ENCODE measurements at regions not wholly inside any gene's neighbourhood (a gene's known extent, or its start where the extent isn't known, plus 50 kb on each side); places are given as distances from the start of the nearest gene placed in this dataset.

DNA sequence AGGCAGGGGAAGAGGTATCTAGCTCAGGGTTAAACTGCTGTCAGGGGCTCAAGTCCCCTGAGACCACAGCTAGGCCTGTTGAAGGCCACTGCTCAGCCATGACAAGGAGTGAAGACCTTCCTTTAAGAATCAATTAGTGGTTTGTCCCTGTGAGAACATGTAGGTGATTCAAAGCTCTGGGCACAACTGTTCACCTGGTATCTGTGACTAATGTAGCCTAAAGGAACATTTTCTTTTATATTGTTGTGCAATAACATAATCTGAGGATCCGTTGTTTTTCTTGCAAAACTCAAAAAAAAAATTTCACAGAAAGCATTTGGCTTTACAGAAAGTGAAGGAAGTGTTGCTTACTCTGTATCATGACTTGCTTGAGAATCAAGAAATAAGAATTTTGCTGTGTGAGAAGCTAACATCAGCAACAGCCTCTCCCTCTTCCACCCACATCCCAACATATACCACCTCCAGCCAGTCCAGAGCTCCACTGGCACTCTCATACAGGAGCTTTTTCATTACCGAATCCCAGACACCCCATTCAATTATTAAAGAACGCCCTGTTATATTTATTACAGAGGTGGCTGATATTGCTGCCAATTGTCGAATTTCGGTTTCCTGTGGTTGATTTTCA is 807.0 kb downstream of the TLE4 start:
- no peaks in the 10 kb centered on the region for H3K27me3 Mint-ChIP-seq
- H3K9me3 Mint-ChIP-seq: no peaks in the 10 kb centered on the region
- H3K27ac Mint-ChIP-seq: no peak overlapping the region
- no peaks in the 10 kb centered on the region for H3K36me3 Mint-ChIP-seq
- CTCF ChIA-PET: no interaction called here
- H3K4me1 Mint-ChIP-seq: no peaks in the 10 kb centered on the region
- no peak for DNase-seq
- no peak overlapping the region for H3K4me3 Mint-ChIP-seq

DNA sequence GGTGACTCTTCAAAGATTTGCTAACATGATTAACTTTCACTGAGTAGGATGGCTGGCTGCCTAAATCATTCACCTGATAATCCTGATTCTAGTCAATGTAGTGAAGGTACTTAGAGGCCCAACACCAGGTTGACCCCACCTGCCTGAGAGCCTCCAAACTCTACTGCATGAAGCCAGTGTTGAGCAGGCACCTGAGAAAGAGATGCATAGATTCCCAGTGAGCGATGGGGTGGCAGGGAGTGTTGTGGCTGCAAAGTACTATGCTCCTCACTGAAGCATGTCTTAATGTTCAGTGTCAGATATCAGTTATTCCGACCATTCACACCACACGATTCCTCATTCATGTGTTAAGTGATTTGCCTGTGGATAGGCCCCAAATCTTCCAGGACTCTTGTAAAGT is 804.4 kb downstream of the TLE4 start:
- Mint-ChIP-seq H3K27me3 (no peaks in the 10 kb centered on the region), H3K9me3 (no peaks in the 10 kb centered on the region), H3K27ac (no peak overlapping the region), H3K36me3 (no peaks in the 10 kb centered on the region), H3K4me3 (no peak overlapping the region), H3K4me1 (no peaks in the 10 kb centered on the region)
- DNase-seq: no peak
- CTCF ChIA-PET: no interaction called here

DNA sequence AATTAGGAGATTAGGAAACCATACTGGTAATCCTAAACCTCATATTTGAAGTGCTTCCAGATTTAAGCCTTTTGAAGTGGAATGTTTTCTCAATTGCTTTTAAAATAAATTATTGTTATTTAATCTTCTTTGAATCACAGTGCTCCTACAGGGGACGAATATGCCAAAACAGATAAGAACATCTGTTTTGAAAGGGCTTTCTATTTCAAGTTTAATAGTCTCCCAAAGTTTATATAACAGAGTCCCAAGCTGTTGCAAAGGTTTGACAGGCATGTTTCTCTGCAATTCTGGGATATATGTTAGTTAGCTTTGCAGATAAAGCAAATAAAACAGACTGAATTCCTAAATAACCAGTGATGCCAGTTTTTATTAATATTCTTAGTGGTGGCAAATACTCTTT is 803.7 kb downstream of the TLE4 start:
- no peaks in the 10 kb centered on the region for H3K4me1 Mint-ChIP-seq
- H3K4me3 Mint-ChIP-seq: no peak overlapping the region
- no peak overlapping the region for H3K27ac Mint-ChIP-seq
- no peaks in the 10 kb centered on the region for H3K9me3 Mint-ChIP-seq
- CTCF ChIA-PET: no interaction called here
- no peak for DNase-seq
- no peaks in the 10 kb centered on the region for H3K27me3 Mint-ChIP-seq
- H3K36me3 Mint-ChIP-seq: no peaks in the 10 kb centered on the region

DNA sequence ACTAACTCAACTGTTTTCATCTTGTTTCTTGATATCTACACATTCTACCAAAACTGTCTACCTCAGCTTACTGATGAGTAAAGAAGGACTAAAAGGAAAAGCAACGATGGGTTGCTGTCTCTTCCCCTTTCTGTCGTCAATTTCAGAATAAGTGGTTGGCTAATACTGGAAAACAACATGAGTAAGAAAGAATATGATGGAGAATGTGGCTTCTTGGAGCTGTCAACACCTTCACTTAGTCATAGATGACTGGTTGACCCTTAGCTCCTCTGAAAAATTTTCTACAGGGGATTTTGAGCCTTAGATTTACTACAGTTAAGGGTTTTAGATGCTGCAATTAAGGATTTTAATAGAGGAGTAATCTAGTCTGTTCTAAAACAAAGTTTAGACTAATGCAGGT is 797.9 kb downstream of the TLE4 start:
- Mint-ChIP-seq H3K27ac (no peak overlapping the region), H3K36me3 (no peaks in the 10 kb centered on the region), H3K27me3 (no peaks in the 10 kb centered on the region), H3K4me1 (no peaks in the 10 kb centered on the region), H3K9me3 (peaks cover 3% of the 10 kb centered on the region), H3K4me3 (no peak overlapping the region)
- no peak for DNase-seq
- CTCF ChIA-PET: no interaction called here

DNA sequence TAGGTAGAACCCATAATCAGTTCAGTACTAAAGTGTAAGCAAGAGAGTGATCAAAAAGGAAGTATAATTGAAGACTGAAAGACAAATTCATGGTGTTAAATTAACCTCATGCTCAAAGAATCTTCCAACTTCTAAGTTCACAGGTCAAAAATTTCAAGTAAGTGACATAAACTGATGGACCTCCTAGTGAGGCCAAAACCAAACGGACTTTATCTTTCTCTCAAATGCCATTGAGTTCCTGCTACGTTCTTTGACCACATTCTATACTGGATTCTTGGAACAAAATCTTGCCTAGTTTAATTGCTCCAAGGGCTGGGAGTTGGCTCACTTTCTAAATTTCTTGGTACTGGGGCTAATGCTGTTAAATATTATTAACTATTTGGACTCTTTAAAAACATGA is 794.9 kb downstream of the TLE4 start:
- no peak for DNase-seq
- H3K9me3 Mint-ChIP-seq: peaks cover 5% of the 10 kb centered on the region
- H3K27ac Mint-ChIP-seq: no peak overlapping the region
- no peak overlapping the region for H3K4me3 Mint-ChIP-seq
- H3K4me1 Mint-ChIP-seq: no peaks in the 10 kb centered on the region
- H3K36me3 Mint-ChIP-seq: no peaks in the 10 kb centered on the region
- CTCF ChIA-PET: no interaction called here
- H3K27me3 Mint-ChIP-seq: no peaks in the 10 kb centered on the region

DNA sequence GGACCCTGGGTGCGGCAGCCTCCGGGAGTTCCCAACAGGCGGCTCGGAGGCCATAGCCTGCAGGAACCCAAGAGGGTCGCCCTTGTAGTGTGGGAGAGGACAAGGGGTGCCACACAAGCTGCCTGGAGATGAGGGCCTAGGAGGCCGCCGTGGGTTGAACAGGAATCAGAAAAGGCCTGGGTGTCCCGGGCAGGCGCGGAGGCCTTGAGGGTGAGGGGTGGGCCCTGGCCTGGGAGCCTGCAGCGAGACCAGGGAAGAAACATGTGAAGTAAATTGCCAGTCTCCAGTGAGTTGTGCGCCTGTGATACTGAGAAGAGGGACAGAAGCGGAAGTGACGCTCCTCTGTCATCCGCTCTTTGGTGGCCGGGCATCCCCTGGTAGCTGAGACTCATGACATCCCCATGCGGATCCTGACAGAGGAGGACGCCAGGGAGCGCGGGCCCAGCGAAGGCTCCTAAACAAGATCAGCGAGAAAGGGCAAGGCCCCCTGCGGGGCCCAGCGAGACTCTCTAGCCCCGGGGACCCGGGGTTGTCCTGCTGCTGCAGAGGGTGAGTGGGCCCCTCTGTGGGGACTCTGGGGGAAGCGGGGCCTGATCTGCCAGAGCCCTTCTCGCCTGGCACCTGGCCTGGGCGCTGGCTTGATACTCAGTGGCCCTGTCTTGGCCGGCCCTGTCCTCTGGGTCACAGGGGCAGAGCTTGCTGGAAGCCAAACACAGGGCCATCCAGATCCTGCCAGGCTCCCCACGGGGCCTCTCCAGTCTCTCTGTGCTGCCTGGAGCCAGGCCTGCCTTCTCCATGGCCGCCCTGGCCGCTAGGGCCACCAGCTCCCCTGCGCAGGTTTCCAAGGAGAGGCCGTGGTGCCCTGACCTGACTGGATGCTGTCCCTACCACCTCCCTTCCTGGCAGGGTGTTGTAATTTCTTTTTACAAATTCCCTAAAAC is 788.4 kb downstream of the TLE4 start:
- H3K4me1 Mint-ChIP-seq: no peaks in the 10 kb centered on the region
- H3K9me3 Mint-ChIP-seq: peaks cover 15% of the 10 kb centered on the region

DNA sequence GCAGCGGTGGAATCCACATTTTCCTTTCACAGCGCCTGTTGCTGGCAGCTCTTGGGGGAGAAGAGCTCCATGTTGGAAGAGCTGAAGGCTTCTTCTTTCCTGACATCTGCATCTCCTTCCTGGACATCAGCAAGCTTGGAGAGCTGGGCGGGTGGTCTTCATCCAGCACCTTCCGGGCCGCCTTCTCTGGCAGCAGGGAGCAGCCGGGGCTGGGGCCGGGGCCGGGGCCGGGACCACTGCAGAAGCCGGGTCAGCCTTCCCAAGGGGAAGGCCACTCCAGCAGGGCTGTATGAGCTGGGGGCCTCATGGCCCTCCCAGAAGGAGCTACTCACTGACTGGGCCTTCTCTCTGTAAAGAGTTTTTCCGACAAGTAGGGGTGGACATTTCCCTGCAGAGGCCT is 787.5 kb downstream of the TLE4 start:
- DNase-seq: no peak
- H3K9me3 Mint-ChIP-seq: peaks cover 12% of the 10 kb centered on the region
- H3K4me1 Mint-ChIP-seq: no peaks in the 10 kb centered on the region
- no peaks in the 10 kb centered on the region for H3K27me3 Mint-ChIP-seq
- CTCF ChIA-PET: no interaction called here
- no peak overlapping the region for H3K4me3 Mint-ChIP-seq
- H3K36me3 Mint-ChIP-seq: no peaks in the 10 kb centered on the region
- no peak overlapping the region for H3K27ac Mint-ChIP-seq

More for the DNA sequence above, 788.4 kb downstream of the TLE4 start:
- Mint-ChIP-seq H3K27ac (no peak overlapping the region), H3K36me3 (no peaks in the 10 kb centered on the region), H3K27me3 (no peaks in the 10 kb centered on the region), H3K4me3 (no peak overlapping the region)
- CTCF ChIA-PET: no interaction called here
- no peak for DNase-seq

DNA sequence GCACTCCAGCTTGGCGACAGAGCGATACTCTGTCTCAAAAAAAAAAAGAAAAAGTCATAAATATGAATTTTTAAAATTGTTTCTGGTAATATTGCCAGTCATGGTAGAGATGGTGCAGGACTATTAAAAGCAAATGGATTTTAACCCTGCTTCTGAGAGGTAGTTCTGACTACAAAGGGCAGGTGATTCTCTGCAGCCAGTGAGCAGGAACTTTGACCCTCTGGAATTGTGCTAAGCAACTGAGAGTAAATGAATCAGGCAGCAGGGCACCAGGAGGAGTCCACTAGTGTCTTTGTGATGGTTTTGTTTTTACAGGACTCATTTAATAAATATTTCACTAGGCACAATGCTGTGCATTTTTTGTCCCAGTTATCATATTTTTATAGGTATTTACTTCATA is 781.2 kb downstream of the TLE4 start:
- Mint-ChIP-seq H3K27ac (no peak overlapping the region), H3K36me3 (no peaks in the 10 kb centered on the region)

DNA sequence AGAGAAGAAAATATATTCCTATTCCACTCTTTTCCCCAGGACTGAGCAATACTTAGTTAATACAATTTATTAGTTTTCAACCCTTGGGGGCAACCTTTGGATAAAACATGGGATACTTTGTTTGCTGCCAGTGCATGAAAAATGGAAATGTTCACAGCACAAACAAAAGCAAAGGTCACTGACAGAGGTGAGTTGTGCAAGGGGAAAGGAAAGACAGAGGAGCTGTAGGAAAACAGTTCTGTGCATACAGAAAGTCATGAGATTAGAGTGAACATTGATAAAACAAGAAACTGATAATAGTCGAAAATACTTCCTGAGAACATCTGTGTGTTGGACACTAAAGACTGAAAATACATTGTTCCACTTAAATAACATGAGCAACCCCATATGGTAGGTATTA is 779.8 kb downstream of the TLE4 start:
- no peaks in the 10 kb centered on the region for H3K4me1 Mint-ChIP-seq
- DNase-seq: no peak
- no peak overlapping the region for H3K27ac Mint-ChIP-seq
- H3K4me3 Mint-ChIP-seq: no peak overlapping the region
- no peaks in the 10 kb centered on the region for H3K36me3 Mint-ChIP-seq
- H3K9me3 Mint-ChIP-seq: peaks cover 2% of the 10 kb centered on the region
- H3K27me3 Mint-ChIP-seq: no peaks in the 10 kb centered on the region
- CTCF ChIA-PET: no interaction called here

More for the DNA sequence above, 781.2 kb downstream of the TLE4 start:
- no peak overlapping the region for H3K4me3 Mint-ChIP-seq
- H3K27me3 Mint-ChIP-seq: no peaks in the 10 kb centered on the region
- CTCF ChIA-PET: no interaction called here
- no peak for DNase-seq
- no peaks in the 10 kb centered on the region for H3K4me1 Mint-ChIP-seq
- peaks cover 2% of the 10 kb centered on the region for H3K9me3 Mint-ChIP-seq

DNA sequence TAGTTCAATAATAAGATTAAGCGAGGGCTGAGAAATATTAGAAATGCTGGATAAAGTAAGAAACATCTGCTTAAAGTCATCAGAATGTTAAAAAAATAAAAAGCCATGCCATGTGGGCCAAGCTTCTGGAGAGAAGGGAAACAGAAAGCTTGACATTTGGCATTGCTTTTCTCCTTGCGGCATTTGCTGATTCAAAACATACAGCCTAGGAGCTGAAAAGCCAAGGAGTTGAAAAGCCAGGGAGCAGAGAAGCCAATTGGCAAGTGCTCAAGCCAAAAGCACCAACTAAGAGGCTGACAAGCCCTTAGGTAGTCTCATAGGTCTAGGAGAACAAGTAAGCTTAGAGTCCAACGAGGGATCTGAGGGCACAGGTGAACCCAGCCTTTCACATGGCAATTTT is 754.3 kb downstream of the TLE4 start:
- H3K27me3 Mint-ChIP-seq: no peaks in the 10 kb centered on the region
- CTCF ChIA-PET: no interaction called here
- H3K27ac Mint-ChIP-seq: no peak overlapping the region
- no peak for DNase-seq
- H3K4me1 Mint-ChIP-seq: no peaks in the 10 kb centered on the region
- H3K9me3 Mint-ChIP-seq: no peaks in the 10 kb centered on the region
- no peaks in the 10 kb centered on the region for H3K36me3 Mint-ChIP-seq
- H3K4me3 Mint-ChIP-seq: no peak overlapping the region

DNA sequence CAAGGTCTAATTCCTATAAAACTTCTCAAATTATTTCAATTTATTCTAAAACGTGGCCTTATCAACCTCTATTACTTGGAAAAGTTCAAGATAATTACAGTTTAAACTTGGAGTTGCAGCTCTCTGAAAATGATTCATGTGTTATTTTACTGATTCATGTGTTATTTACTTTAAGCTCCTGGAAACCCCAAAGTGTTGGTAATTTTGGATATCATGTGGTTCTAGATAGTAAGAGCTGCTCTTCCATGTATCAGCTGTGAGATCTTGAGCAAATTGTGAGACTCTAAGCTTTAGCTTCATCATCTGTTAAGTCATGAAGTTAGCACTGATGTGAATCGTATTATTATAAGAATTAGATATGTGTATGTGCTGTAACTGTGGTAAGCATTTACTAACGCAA is 749.2 kb downstream of the TLE4 start:
- H3K4me1 Mint-ChIP-seq: no peaks in the 10 kb centered on the region
- H3K4me3 Mint-ChIP-seq: no peak overlapping the region
- DNase-seq: no peak
- H3K27ac Mint-ChIP-seq: no peak overlapping the region
- H3K9me3 Mint-ChIP-seq: no peaks in the 10 kb centered on the region
- no peaks in the 10 kb centered on the region for H3K27me3 Mint-ChIP-seq
- no peaks in the 10 kb centered on the region for H3K36me3 Mint-ChIP-seq
- CTCF ChIA-PET: no interaction called here

DNA sequence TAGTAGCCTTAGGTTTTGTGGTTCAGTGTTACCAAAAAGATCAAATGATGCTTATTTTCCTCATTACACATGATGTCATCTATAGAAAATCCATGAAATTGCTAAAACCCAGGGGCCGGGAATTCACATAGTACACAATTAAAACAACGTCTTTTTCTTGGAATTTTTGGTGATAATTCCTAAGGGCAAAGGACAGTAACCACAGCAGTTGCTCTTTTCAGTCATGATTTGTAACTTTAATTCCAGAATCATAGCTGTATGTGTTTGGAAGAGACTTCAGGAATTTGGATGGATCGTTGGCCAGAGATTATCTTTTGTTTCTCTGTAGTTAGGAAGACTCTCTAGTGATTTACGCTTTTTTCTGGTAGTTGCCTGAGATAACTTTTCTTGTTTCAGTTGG is 748.7 kb downstream of the TLE4 start:
- CTCF ChIA-PET: no interaction called here
- H3K4me3 Mint-ChIP-seq: no peak overlapping the region
- H3K9me3 Mint-ChIP-seq: no peaks in the 10 kb centered on the region
- H3K27ac Mint-ChIP-seq: no peak overlapping the region
- DNase-seq: no peak
- H3K27me3 Mint-ChIP-seq: no peaks in the 10 kb centered on the region
- no peaks in the 10 kb centered on the region for H3K36me3 Mint-ChIP-seq
- H3K4me1 Mint-ChIP-seq: no peaks in the 10 kb centered on the region

DNA sequence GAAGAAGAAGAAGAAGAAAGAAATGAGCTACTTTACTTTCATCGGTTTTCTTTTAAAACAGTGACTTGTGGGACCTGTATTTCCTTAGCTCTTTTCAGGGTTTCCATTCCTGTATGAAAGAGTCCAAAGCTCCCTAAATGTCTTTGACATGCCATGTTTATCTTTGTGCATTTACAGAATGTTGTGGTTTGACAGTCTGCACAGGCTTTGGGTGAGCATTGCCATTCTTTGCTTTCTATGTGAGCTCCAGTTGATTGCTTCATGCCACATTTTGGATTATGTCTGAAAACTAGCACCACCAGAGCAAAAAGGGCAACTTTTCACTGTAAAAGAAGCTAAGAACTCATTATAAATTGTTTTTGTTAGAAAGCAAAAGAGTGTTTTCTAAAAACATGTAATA is 733.4 kb downstream of the TLE4 start:
- Mint-ChIP-seq H3K27me3 (no peaks in the 10 kb centered on the region), H3K4me3 (no peak overlapping the region), H3K9me3 (no peaks in the 10 kb centered on the region), H3K27ac (no peak overlapping the region), H3K36me3 (no peaks in the 10 kb centered on the region), H3K4me1 (no peaks in the 10 kb centered on the region)
- CTCF ChIA-PET: no interaction called here
- no peak for DNase-seq

DNA sequence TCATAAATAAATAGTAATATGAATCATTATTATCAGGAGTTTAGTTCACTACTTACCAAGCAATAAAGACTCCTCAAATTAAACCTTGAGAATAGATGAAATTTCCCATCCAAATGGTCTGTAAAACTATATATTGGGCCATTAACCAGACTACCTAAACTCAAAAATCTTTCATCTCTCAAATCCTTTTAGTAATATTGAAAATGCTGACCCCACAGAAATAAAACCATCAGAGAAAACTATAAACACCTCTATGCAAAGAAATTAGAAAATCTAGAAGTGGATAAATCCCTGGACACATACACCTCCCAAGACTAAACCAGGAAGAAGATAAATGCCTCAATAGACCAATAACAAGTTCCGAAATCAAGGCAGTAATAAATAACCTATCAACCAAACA is 723.2 kb downstream of the TLE4 start:
- no peak for DNase-seq
- Mint-ChIP-seq H3K4me1 (no peaks in the 10 kb centered on the region), H3K36me3 (no peaks in the 10 kb centered on the region), H3K27me3 (no peaks in the 10 kb centered on the region), H3K4me3 (no peak overlapping the region), H3K27ac (no peak overlapping the region), H3K9me3 (peaks cover 8% of the 10 kb centered on the region)
- CTCF ChIA-PET: no interaction called here

DNA sequence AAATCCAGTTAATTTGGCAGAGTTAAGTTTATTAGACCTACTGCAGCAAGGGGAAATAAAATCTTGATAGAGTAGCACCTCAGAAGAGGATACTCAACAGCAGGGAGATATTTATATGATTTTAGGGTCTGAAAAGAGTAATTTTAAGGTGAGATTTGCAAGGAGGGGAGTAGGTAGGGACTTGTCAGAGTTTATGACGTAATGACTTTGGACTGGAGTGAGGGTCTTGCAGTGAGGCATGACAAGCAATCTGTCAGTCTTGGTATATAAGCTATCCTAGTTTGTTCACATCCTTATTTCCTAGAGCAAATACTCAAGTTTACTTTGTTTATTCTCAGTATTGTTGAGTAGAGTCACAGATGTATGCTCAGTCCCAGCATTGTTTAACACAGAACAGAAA is 722.6 kb downstream of the TLE4 start:
- CTCF ChIA-PET: no interaction called here
- Mint-ChIP-seq H3K9me3 (peaks cover 8% of the 10 kb centered on the region), H3K27ac (no peak overlapping the region), H3K27me3 (no peaks in the 10 kb centered on the region), H3K4me3 (no peak overlapping the region), H3K4me1 (no peaks in the 10 kb centered on the region), H3K36me3 (no peaks in the 10 kb centered on the region)
- DNase-seq: no peak
